Ureter (tissue), 1 donor: ENCODE measurements at regions not wholly inside any gene's neighbourhood (a gene's known extent, or its start where the extent isn't known, plus 50 kb on each side); places are given as distances from the start of the nearest gene placed in this dataset.
"Not testable (repeated sequence)": the region's sequence is repeated elsewhere in the genome, so short reads cannot be mapped to it uniquely, and the experiment has no call there.

Experiments used
- DNase-seq: peaks from one replicate; pipeline ENCODE4 v3.0.0-alpha.2; 2020; ENCODE audit warnings: low spot score
- donor health status: DM: yes; HTN: yes; CAD: no.

- DNase-seq: no peak
Measured at GRCh38 chr19:28632371-28633080, 580.4 kb downstream of the UQCRFS1 start.

- DNase-seq: no peak
Measured at GRCh38 chr19:28631961-28632360, 581.0 kb downstream of the UQCRFS1 start.

- no peak for DNase-seq
Measured at GRCh38 chr19:28627669-28628068, 585.3 kb downstream of the UQCRFS1 start.

GRCh38 chr19:28626407-28626806 lies 586.5 kb downstream of the UQCRFS1 start:
- DNase-seq: not testable (repeated sequence)

GRCh38 chr19:28619816-28620429 lies 593.0 kb downstream of the UQCRFS1 start:
- DNase-seq: no peak

- DNase-seq: no peak
Measured at GRCh38 chr19:28618504-28618903, 594.4 kb downstream of the UQCRFS1 start.

GRCh38 chr19:28615966-28616365 lies 597.0 kb downstream of the UQCRFS1 start:
- no peak for DNase-seq

- DNase-seq: no peak
Measured at GRCh38 chr19:28615546-28615916, 597.4 kb downstream of the UQCRFS1 start.

GRCh38 chr19:28614634-28615545 lies 598.1 kb downstream of the UQCRFS1 start:
- no peak for DNase-seq

GRCh38 chr19:28612275-28612769 lies 600.6 kb downstream of the UQCRFS1 start:
- no peak for DNase-seq

- not testable (repeated sequence) for DNase-seq
Measured at GRCh38 chr19:28611227-28611914, 601.6 kb downstream of the UQCRFS1 start.

- DNase-seq: no peak
Measured at GRCh38 chr19:28610731-28611130, 602.2 kb downstream of the UQCRFS1 start.

- peak; percentile 14 for DNase-seq
Measured at GRCh38 chr19:28609944-28610343, 603.0 kb downstream of the UQCRFS1 start.

GRCh38 chr19:28609091-28609755 lies 603.7 kb downstream of the UQCRFS1 start:
- DNase-seq: no peak

GRCh38 chr19:28608292-28608691 lies 604.7 kb downstream of the UQCRFS1 start:
- DNase-seq: no peak

- no peak for DNase-seq
Measured at GRCh38 chr19:28607066-28607583, 605.8 kb downstream of the UQCRFS1 start.

GRCh38 chr19:28606269-28607032 lies 606.5 kb downstream of the UQCRFS1 start:
- DNase-seq: no peak

- no peak for DNase-seq
Measured at GRCh38 chr19:28605501-28606268, 607.3 kb downstream of the UQCRFS1 start.

- DNase-seq: no peak
Measured at GRCh38 chr19:28603453-28603852, 609.5 kb downstream of the UQCRFS1 start.
